Heart left ventricle (tissue), 16 donors: ENCODE measurements at regions not wholly inside any gene's neighbourhood (a gene's known extent, or its start where the extent isn't known, plus 50 kb on each side); places are given as distances from the start of the nearest gene placed in this dataset.
"Not testable (repeated sequence)": the region's sequence is repeated elsewhere in the genome, so short reads cannot be mapped to it uniquely, and the experiment has no call there.

Experiments used
- ATAC-seq, 4 donors: fragments of 200-7000 bp; cut with Tn5 transposase; one replicate each; pipeline ENCODE4 v1.9.1; 2020 to 2022; ENCODE audit warnings: moderate library complexity in 4 of 4, mild to moderate bottlenecking in 3 of 4, moderate number of reproducible peaks in 1 of 4
- DNase-seq, 5 donors: peaks; one replicate each; pipeline ENCODE4 v3.0.0-alpha.2; 2020
- H3K27ac ChIP-seq, 12 donors: fragments of 200-600 bp; sonication (generic) in 4 of 12; one replicate each; pipeline versions ENCODE4 v1.5.0 to v1.8.0; 2016 to 2022; ENCODE audit warnings: mild to moderate bottlenecking in 2 of 12
- H3K27me3 ChIP-seq, 9 donors: fragments of 200-600 bp; sonication (generic) in 2 of 9; one replicate each; pipeline versions ENCODE4 v1.5.1 to v1.8.0; 2016 to 2022; ENCODE audit warnings: mild to moderate bottlenecking in 3 of 9
- H3K36me3 ChIP-seq, 9 donors: fragments of 200-600 bp; sonication (generic) in 2 of 9; one replicate each; pipeline versions ENCODE4 v1.5.0 to v1.8.0; 2018 to 2022; ENCODE audit warnings: mild to moderate bottlenecking in 2 of 9
- H3K4me1 ChIP-seq, 12 donors: fragments of 200-600 bp; sonication (generic) in 4 of 12; one replicate each; pipeline versions ENCODE4 v1.5.0 to v1.8.0; 2016 to 2022; ENCODE audit warnings: mild to moderate bottlenecking in 3 of 12
- H3K4me3 ChIP-seq, 12 donors: fragments of 200-600 bp; sonication (generic) in 4 of 12; one replicate each; pipeline versions ENCODE4 v1.5.0 to v1.8.0; 2017 to 2022; ENCODE audit warnings: mild to moderate bottlenecking in 9 of 12, moderate library complexity in 4 of 12
- H3K9me3 ChIP-seq, 12 donors: fragments of 200-600 bp; sonication (generic) in 4 of 12; one replicate each; pipeline versions ENCODE4 v1.5.0 to v1.8.0; 2016 to 2022; ENCODE audit warnings: mild to moderate bottlenecking in 1 of 12
- POLR2A ChIP-seq, 2 donors: fragments of 450-650 bp; IDR thresholded peaks; one replicate each; pipeline ENCODE4 v1.6.1; 2017; ENCODE audit warnings: antibody characterized with exemption in 2 of 2, mild to moderate bottlenecking in 2 of 2, moderate library complexity in 2 of 2
- WGBS, 4 donors: extraction: QIAGEN DNeasy Blood & Tissue Kit in 2 of 4; methylation state at CpG; one replicate each; pipeline versions ENCODE4 v1.1.5 to v1.1.7; 2013 to 2018; 5-methylcytosine and 5-hydroxymethylcytosine counted together
- intact Hi-C, 10 donors: fragments of 100-400 bp; cut with DNase I; formaldehyde crosslinking; loops; one replicate each; pipeline versions ENCODE4 v1.11.1 to v1.14.2; 2022
- TF ChIP-seq, protein P1 (sequence below), 12 donors: fragments of 200-600 bp; sonication (generic) in 4 of 12; IDR thresholded peaks; one replicate each; pipeline versions ENCODE4 v1.5.0 to v1.8.0; 2018 to 2022; ENCODE audit warnings: antibody characterized with exemption in 12 of 12, mild to moderate bottlenecking in 5 of 12
- donor health status: ischemic (EF 13 %, LVEDD 7.1; RV severe dilation, severe dysfunction).
- donor health status: healthy with polysubstance abuse.
- donor health status: DM: no; HTN: yes; CAD: no.
- donor health status: DM: no; HTN: no; CAD: no.
- donor health status: ischemic (EF 25% LVEDD 6.9; RV normal size, moderate dysfunction).
- donor health status: ischemic (EF 25% LVEDD 5.7; RV mildly dilated, moderate dysfunction).
- donor health status: healthy.
- donor health status: DM: yes; HTN: yes; CAD: no.
- donor health status: ischemic (EF 35%, LVEDD 5.7; RV mildly dilated, moderate dysfunction).
- donor health status: nonischemic (EF 11% LVEDD 7.7; RV severe dilation, severe dysfunction).
- donor health status: DM: yes; HTN: yes; CAD: no.
- donor health status: PGD.
- donor health status: ischemic (EF 29% LVEDD 5.4; RV normal size, mild dysfunction).
- donor health status: nonischemic (EF 23%, LVEDD 6.1; RV moderate dilation, normal function).

DNA sequence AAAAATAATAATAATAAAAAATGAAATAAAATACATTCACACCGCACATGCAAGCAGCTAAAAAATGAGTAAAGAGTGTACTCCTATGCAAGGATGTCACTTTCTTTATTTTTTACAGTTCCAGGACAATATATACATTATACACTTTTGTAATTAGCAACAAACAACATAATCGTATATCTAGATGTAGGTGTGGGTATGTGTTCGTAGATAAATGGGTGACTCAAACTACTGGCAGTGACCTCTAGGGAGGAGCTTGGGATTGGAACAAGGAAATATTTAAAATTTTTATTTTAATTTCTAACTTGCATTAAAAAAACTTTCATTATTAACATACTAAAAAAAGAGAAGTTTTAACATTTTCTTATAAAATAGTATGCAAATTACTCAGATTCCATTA lies 86.1 kb upstream of the MYLIP start:
- peaks cover 0 to 8% (median 4%) of the 10 kb centered on the region in 12 donors for H3K4me1 ChIP-seq
- no peak for ATAC-seq
- peaks cover 0 to 6% (median 0%) of the 10 kb centered on the region in 12 donors for H3K9me3 ChIP-seq
- DNase-seq = no peak
- H3K27ac ChIP-seq = no peak overlapping the region
- no peaks in the 10 kb centered on the region for H3K36me3 ChIP-seq
- 92 to 94% (median 93%) methylated on average over 3 of the region's 3 CpGs for WGBS, 4 donors
- intact Hi-C loops = no loop called here
- H3K4me3 ChIP-seq = no peak overlapping the region
- no peaks in the 10 kb centered on the region for H3K27me3 ChIP-seq
- TF ChIP-seq POLR2A (IDR thresholded peaks at IDR 0.05) = no peak
- TF ChIP-seq, protein P1, sequence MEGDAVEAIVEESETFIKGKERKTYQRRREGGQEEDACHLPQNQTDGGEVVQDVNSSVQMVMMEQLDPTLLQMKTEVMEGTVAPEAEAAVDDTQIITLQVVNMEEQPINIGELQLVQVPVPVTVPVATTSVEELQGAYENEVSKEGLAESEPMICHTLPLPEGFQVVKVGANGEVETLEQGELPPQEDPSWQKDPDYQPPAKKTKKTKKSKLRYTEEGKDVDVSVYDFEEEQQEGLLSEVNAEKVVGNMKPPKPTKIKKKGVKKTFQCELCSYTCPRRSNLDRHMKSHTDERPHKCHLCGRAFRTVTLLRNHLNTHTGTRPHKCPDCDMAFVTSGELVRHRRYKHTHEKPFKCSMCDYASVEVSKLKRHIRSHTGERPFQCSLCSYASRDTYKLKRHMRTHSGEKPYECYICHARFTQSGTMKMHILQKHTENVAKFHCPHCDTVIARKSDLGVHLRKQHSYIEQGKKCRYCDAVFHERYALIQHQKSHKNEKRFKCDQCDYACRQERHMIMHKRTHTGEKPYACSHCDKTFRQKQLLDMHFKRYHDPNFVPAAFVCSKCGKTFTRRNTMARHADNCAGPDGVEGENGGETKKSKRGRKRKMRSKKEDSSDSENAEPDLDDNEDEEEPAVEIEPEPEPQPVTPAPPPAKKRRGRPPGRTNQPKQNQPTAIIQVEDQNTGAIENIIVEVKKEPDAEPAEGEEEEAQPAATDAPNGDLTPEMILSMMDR (IDR thresholded peaks at IDR 0.05) = no peak

DNA sequence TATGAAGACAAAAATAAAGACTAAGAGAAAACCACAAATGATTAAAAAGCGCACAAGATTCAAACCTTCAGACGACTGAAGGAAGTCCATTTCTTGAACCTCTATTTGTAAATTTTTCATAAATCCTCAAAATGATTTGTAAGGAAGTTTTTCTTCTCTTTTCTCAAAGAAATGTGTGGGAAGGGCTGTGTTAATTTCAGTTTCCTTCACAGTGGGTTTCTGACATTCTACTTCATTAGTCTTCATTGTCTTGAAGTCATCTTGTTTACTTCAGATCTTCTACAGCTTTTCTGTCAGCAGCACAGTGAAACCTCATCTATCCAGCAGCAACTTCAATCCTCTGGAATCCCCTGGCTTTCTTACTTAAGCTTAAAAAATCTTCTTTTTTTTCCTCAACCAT lies 87.6 kb upstream of the MYLIP start:
- WGBS, 4 donors = 81 to 91% (median 88%) methylated on average over 2 of the region's 2 CpGs
- Histone ChIP-seq H3K4me3 (no peak overlapping the region), H3K4me1 (peaks cover 0 to 8% (median 4%) of the 10 kb centered on the region in 12 donors), H3K9me3 (peaks cover 0 to 6% (median 0%) of the 10 kb centered on the region in 12 donors), H3K27ac (no peak overlapping the region), H3K36me3 (no peaks in the 10 kb centered on the region), H3K27me3 (no peaks in the 10 kb centered on the region)
- DNase-seq (no peak), ATAC-seq (no peak)
- TF ChIP-seq POLR2A (IDR thresholded peaks at IDR 0.05) = no peak
- intact Hi-C loops = no loop called here

DNA sequence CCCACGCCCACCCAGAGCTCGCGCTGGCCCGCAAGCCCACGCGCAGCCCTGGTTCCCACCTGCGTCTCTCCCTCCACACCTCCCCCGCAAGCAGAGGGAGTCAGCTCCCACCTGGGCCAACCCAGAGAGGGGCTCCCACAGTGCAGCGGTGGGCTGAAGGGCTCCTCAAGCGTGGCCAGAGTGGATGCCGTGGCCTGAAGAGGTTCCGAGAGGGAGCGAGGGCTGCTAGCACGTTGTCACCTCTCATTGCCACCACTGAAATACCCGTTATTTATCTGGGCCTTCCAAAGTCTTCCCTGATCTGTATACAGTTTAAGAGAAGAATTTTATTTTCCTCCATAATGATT lies 88.3 kb upstream of the MYLIP start:
- no peak overlapping the region for H3K27ac ChIP-seq
- H3K27me3 ChIP-seq = no peaks in the 10 kb centered on the region
- DNase-seq = no peak
- ATAC-seq = no peak
- H3K4me1 ChIP-seq = peaks cover 0 to 8% (median 4%) of the 10 kb centered on the region in 12 donors
- intact Hi-C loops = no loop called here
- no peak for TF ChIP-seq POLR2A (IDR thresholded peaks at IDR 0.05)
- TF ChIP-seq, protein P1 (IDR thresholded peaks at IDR 0.05) = no peak
- WGBS, 4 donors = 85 to 97% (median 91%) methylated on average over 12 to 15 of the region's 15 CpGs
- H3K9me3 ChIP-seq = peaks cover 0 to 6% (median 0%) of the 10 kb centered on the region in 12 donors
- no peak overlapping the region for H3K4me3 ChIP-seq
- H3K36me3 ChIP-seq = no peaks in the 10 kb centered on the region

DNA sequence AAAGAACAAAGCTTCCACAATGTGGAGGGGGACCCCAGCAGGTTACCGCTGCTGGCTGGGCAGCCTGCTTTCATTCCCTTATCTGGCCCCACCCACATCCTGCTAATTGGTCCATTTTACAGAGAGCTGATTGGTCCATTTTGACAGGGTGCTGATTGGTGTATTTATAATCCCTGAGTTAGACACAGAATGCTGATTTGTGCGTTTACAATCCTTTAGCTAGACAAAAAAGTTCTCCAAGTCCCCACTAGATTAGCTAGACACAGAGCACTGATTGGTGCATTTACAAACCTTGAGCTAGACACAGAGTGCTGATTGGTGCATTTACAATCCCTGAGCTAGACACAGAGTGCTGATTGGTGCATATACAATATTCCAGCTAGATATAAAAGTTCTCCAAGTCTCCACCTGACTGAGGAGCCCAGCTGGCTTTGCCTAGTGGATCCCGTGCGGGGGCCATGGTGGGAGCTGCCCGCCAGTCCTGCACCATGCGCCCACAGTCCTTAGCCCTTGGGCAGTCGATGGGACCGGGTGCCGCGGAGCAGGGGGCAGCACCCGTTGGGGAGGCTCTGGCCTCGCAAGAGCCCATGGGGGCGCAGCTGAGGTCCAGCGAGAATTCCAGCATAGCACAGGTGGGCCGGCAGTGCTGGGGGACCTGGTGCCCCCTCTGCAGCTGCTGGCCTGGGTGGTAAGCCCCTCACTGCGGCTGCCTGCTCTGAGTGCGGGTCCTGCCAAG lies 88.8 kb upstream of the MYLIP start:
- DNase-seq, H3K9me3 ChIP-seq, ATAC-seq, intact Hi-C loops, H3K36me3 ChIP-seq, H3K27me3 ChIP-seq, H3K4me3 ChIP-seq, H3K4me1 ChIP-seq, H3K27ac ChIP-seq: not testable (repeated sequence)
- 95 to 99% (median 97%) methylated on average over 11 to 17 of the region's 17 CpGs for WGBS, 4 donors

GRCh38 chr6:16038938-16039337 lies 89.9 kb upstream of the MYLIP start:
- ATAC-seq (no peak), DNase-seq (no peak)
- no peaks in the 10 kb centered on the region for H3K36me3 ChIP-seq
- no peaks in the 10 kb centered on the region for H3K27me3 ChIP-seq
- 72 to 85% (median 82%) methylated on average over 2 of the region's 2 CpGs for WGBS, 4 donors
- peaks cover 0 to 6% (median 0%) of the 10 kb centered on the region in 12 donors for H3K9me3 ChIP-seq
- intact Hi-C loops = no loop called here
- no peak for TF ChIP-seq POLR2A (IDR thresholded peaks at IDR 0.05)
- TF ChIP-seq, protein P1 (IDR thresholded peaks at IDR 0.05) = no peak
- H3K4me3 ChIP-seq = no peak overlapping the region
- H3K4me1 ChIP-seq = peaks cover 0 to 8% (median 4%) of the 10 kb centered on the region in 12 donors
- H3K27ac ChIP-seq = no peak overlapping the region
